ENCODE measurements at regions not wholly inside any gene's neighbourhood (a gene's known extent, or its start where the extent isn't known, plus 50 kb on each side); places are given as distances from the start of the nearest gene placed in this dataset.

GRCh38 chr5:110167384-110167783, 477.7 kb downstream of the MAN2A1 start (continued):
- TF ChIP-seq ZNF462 (CRISPR knock-in tag; IDR thresholded peaks at IDR 0.05) (no peak), EZH2phosphoT487 (IDR thresholded peaks at IDR 0.05; ENCODE audit: unreplicated experiment) (no peak), STAT1 (IDR thresholded peaks at IDR 0.05; ENCODE audit: unreplicated experiment) (no peak), JUNB (IDR thresholded peaks at IDR 0.05; ENCODE audit: unreplicated experiment) (no peak), POLR2AphosphoS5 (IDR thresholded peaks at IDR 0.05; ENCODE audit: low read depth) (no peak), ZNF114 (CRISPR knock-in tag; IDR thresholded peaks at IDR 0.05) (no peak), CTCF (conservative IDR thresholded peaks at IDR 0.05; ENCODE audit: low read depth in 2 of 2) (no peak)

GRCh38 chr5:110169461-110169860, 479.7 kb downstream of the MAN2A1 start:
- H3F3A ChIP-seq (replicated peaks; ENCODE audit: low read depth): no peaks in the 10 kb centered on the region
- no peak overlapping the region for H3K4me3 Mint-ChIP-seq
- no peak overlapping the region for H3K27ac Mint-ChIP-seq
- no peak overlapping the region for H3K27ac ChIP-seq (ENCODE audit: low read depth)
- H3K79me2 ChIP-seq (replicated peaks; ENCODE audit: insufficient read depth): no peaks in the 10 kb centered on the region
- ATAC-seq: no peak
- no peak overlapping the region for H2AFZ ChIP-seq
- H3K9me2 ChIP-seq (ENCODE audit: insufficient read depth): no peaks in the 10 kb centered on the region
- no peaks in the 10 kb centered on the region for H3K4me1 ChIP-seq (ENCODE audit: insufficient read depth)
- no peaks in the 10 kb centered on the region for H3K36me3 Mint-ChIP-seq (ENCODE audit: low read depth)
- peaks cover 11% of the 10 kb centered on the region; the same call in 2 of the 3 replicates for H3K9me3 Mint-ChIP-seq
- no peaks in the 10 kb centered on the region for H3K27me3 ChIP-seq (ENCODE audit: insufficient read depth)
- no peak overlapping the region for H3K4me2 ChIP-seq
- no peak for DNase-seq (ENCODE audit: low spot score)
- H4K20me1 ChIP-seq (replicated peaks; ENCODE audit: insufficient read depth): no peaks in the 10 kb centered on the region
- no peak overlapping the region for H3K4me3 ChIP-seq
- H3K27me3 Mint-ChIP-seq (ENCODE audit: insufficient read depth, low read depth, poor library complexity): peaks cover 2% of the 10 kb centered on the region
- H3K4me1 Mint-ChIP-seq: no peaks in the 10 kb centered on the region
- no peaks in the 10 kb centered on the region for H3K36me3 ChIP-seq (ENCODE audit: insufficient read depth)
- TF ChIP-seq ZNF331 (CRISPR knock-in tag; IDR thresholded peaks at IDR 0.05; ENCODE audit: low read depth): no peak
- no peak for TF ChIP-seq ZNF462 (CRISPR knock-in tag; IDR thresholded peaks at IDR 0.05)
- TF ChIP-seq CREB1 (CRISPR knock-in tag; IDR thresholded peaks at IDR 0.05; ENCODE audit: low read depth): no peak
- no peak for TF ChIP-seq POLR2AphosphoS5 (IDR thresholded peaks at IDR 0.05; ENCODE audit: low read depth)

Measured in GM23338 (cell line).